IPS-NIHi11 (cell line): ENCODE measurements at regions not wholly inside any gene's neighbourhood (a gene's known extent, or its start where the extent isn't known, plus 50 kb on each side); places are given as distances from the start of the nearest gene placed in this dataset.
"Not testable (repeated sequence)": the region's sequence is repeated elsewhere in the genome, so short reads cannot be mapped to it uniquely, and the experiment has no call there.

Source experiments
- DNase-seq: peaks from one replicate; pipeline ENCODE4 v3.0.0; 2012; ENCODE audit warnings: mixed read lengths, low spot score

DNA sequence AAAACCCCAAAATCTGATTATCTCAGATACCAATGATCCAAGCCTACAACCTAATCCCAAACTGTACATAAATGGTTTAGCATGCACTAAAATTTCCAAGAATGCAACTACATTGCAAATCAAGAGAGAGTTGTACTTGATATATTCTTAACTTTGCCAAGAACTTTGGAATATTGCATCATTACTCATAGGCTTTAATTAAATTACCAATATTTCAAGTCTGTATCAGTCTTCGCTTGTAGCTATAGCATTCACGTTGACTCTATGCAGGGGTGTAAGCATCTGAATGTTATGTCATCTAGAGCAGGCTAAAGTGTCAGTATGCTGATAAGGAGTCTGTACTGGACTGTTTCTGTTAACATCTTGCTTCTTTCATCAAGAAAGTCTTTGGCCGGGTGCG lies 56.3 kb downstream of the FOXI3 start:
- no peak for DNase-seq

DNA sequence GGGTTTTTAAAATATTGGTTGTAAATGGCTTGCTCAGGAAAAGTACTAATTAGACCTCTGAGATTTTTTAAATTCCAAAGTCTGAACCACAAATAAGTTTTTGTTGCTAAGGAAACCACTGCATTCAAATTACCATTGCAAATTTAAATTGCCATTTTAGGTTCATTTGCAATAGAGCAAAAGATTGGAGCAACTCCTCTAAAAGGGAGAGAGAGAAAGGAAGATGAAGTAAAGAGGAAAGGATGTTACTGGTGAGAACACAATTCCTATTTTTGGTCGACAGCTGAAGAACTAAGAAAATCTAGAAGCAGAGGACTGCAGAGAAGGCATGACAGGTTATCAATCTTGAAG lies 74.9 kb downstream of the FOXI3 start:
- DNase-seq = no peak

DNA sequence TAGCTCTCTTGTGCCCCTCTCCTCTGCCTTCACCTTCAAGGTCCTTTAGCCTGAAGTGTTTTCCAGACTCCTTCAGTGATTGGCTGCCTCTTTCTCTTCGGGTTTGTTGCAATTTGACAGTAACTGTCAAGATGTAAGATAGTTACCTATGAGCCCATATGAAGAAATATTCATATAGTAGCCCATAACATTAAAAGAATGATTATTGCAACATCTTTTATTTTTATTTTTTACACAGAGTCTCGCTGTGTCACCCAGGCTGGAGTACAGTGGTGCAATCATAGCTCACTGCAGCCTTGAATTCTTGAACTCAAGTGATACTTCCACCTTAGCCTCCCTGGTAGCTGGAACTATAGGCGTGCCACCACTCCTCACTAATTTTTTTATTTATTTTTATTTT lies 80.5 kb downstream of the FOXI3 start:
- DNase-seq = no peak

DNA sequence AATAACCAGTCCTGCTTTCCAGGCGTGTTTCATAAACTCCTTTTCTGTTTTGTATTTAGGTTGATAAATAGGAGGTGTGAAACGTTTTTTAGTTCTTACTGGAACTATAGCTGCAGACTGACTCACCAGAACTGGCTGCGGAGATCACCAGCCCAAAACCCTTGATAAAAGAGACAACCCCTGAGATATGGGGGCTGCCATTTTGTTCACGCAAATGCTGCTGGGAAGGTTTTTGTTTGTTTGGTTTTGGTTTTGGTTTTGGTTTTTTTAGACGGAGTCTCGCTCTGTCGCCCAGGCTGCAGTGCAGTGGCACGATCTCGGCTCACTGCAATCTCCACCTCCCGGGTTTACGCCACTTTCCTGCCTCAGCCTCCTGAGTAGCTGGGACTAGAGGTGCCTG lies 87.1 kb downstream of the FOXI3 start:
- DNase-seq = not testable (repeated sequence)

DNA sequence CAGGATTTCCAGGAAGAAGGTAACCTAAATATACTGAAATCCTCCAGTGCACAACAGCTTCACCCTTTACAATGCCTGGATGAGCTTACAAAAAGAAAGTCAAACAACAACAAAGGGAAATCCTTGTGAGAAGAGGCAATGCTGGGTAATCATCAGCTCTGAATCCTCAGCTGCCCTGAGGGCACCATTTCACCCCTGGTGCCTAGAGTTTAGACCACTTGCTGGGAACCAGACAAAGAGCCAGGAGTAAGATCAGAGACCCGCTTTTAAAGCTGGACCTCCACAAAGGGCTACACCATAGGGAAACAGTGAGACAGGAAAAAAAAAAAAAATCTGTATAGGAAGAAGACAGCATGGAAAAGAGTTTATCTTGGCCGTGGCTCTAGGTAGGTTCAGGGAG lies 97.0 kb downstream of the FOXI3 start:
- peak; percentile 33 for DNase-seq

DNA sequence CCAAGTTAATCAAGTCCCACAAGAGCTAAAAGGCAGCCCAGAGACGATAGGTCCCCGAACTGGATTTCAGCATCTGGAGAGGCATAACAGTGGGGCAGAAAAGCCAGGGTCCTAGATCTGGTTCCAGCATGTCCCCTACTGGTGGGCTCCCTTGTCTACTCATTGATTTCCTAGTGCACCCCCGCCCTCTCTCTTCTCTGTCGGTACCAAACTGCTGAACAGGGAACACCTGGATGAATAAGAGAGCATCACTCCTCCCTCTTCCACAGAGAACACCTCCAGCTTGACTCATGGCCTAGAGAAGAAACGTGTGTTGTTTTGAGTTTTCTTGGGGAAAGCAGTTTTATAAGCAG lies 101.3 kb downstream of the FOXI3 start:
- peak; percentile 48 for DNase-seq

DNA sequence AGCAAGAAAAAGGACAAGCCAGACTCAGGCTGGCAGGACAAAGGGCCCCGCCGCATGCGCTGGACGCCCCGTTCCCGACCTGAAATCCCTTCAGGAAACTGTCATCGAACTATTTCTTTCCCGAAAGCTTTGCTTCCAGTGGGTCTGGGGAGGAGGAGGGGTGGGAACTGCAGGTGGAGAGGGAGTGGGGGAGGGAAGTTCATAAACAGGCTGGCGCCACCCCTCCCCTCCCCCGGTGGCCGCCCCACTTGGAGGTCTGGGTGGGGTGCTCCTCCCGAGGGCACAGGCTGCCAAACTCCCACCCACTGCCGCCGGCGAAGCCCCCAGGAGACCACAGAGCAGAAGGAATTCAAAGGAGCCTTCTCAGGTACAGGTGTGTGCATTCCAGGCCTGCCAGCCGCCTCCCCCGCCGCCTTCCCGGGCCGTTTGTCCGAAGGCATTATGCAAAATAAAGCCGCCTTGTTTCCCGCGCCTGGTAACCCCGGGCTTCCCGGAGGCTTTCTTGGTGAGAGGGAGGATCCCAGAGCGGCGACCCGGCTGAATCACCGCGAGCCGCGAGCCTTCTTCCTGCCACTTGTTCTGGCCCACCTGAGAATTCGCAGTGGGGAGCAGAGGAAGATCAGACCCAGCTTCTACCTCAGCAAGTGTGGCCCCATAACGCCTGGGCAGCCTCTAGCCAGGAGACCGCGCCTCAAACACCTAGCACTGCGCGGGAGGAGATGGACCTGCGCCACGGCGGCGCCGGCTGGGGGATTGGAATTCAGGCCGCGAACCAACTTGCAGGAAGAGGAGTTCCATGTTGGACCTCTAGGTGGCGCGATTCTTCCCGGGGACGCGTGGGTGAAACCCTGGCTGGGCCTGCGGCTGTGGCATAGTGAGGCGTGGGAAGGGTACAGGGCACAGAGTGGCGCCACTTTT lies 101.9 kb downstream of the FOXI3 start:
- DNase-seq = peak; percentile 82

DNA sequence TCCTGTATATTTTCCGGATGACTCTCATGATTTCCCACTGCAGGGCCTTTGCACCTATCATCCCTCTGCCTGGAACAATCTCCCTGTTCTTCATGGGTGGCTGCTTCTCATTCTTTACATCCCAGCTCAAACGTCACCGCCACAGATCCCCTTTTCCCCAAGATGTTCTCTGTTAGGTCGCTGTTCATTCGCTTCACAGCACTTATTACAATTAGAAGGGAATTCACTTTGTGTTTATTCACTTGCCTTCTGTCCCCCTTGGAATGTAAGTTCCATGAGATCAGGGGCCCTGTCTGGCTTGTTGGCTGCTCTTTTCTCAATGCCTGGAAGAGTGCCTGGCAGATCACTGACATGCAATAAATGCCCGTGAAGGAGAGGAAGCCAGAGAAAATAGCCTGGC lies 106.7 kb downstream of the FOXI3 start:
- DNase-seq = no peak

DNA sequence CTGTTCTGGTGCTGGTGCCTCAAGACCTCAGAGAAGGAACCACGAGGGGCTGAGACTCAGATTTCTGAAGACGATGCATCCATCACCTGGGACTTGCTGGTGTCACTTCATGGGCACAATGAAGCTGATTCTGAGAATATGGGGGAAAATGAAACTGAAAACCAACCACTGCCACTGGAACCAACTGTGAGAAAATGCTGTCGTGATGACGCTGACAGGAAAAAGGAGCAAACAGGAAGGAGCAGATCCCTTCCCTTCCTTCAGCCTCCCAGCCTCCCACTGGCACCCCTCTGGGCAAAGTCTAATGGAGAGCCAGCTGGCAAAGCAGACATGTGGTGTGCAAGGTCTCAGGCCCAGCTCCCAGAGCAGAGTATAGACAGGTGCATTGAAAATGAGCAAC lies 109.7 kb downstream of the FOXI3 start:
- DNase-seq = no peak

DNA sequence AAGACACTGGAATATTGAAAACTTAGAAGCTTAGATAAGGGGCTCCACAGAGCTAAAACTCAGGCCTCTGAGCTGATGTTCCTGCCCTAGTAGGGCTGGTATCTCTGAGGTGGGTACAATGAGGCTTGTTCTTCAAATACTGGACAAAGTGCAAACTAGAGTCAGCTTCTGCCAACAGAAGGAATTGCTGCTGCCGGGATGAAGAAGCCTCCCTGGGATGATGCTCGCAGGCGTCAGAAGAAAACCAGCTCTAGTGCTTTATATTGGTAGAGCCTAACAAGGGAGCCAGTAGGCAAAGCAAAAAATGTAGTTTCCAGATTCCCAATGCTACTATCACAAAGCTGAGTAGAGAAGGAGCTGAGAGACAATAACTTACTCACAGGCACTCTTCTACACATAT lies 118.1 kb downstream of the FOXI3 start:
- no peak for DNase-seq

DNA sequence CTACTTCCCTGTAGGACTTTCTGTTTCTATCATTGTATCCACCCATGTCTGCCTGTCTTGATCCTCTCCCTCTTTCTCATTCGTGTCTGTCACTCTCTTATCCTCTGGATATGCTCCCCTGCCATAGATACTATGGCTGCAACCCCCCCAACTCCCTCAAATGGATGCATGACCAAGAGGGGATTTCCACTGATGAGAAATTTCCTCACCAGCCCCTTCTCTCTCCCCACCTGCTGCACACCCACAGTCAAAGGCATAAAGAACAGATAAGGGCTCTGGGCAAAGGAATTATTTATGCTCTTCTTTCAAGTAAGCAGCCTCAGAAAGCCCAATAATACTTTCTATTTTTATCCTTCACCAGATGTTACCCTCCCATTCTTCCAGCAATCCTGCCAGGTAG lies 121.3 kb downstream of the FOXI3 start:
- no peak for DNase-seq

DNA sequence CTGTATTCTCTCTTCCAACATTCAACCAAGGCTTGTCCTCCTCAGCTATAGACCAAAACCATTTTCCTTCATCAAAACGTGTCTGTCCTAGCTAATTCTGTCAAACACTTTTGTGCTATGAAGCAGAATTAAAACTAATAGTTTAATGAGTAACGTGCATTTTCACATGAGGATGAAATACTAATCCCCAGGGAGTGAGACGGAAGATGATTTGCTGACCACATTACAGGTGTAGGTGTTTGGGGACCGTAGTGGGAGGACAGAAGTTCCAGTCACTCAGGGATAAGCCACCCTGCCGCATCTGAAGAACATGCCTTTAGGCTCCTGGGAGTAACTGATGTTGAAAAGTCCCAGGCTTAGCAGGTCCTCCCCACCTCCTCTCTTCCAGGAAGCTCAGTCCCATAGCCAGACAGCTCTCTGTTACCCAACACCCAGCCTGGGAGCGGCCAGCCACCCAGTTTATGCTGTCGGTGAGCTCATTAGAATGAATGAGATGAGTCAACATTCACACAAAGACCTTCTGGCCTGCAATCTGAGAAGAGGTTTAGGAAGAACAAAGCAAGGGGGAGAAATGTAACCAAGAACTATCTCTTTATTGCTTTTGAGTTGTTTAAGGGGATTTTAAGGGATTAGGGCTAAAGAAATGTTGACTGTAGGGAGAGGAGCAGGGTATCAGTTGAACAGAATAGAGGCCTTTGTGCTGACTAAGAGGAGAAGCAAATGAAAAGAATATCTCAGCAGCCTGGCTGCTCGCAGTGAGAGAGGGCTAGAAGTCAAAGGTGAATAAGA lies 122.5 kb downstream of the FOXI3 start:
- DNase-seq = peak; percentile 79

DNA sequence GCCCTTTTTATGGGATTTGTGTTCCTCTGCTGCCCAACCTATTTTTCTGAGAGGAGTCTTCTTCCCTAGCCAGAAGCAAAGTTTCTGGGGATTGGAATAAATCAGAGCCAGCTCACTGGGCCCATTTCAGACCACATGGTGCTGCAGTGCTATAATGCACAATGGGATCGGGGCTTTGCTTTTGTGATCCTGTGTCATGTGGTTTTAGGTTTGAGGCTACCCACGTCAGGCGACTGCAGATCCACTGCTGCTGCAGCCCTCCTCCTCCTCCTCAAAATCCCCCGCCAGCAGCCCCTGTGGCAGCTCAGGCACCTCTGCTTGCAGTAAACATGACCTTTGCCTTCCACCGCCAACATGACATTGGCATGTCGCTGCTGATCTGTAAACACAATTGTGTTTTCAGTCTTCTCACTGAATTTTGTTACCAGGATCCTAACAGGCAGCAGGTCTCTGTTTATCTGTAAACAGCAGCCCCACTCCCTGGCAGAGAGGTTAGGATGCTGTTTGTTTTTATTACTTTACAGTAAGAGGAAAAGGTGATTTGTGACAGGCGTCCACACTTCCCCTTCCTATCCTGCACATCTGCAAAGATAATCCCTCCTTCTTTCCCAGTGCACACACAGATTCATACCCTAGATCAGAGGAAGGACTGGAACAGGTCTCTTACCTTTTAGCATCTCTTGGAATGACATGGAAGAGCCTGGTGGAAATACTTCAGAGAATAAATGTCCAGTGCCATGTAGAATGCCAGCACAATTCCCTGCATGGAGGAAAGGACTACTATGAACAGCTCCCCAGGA lies 130.8 kb downstream of the FOXI3 start:
- DNase-seq = no peak

DNA sequence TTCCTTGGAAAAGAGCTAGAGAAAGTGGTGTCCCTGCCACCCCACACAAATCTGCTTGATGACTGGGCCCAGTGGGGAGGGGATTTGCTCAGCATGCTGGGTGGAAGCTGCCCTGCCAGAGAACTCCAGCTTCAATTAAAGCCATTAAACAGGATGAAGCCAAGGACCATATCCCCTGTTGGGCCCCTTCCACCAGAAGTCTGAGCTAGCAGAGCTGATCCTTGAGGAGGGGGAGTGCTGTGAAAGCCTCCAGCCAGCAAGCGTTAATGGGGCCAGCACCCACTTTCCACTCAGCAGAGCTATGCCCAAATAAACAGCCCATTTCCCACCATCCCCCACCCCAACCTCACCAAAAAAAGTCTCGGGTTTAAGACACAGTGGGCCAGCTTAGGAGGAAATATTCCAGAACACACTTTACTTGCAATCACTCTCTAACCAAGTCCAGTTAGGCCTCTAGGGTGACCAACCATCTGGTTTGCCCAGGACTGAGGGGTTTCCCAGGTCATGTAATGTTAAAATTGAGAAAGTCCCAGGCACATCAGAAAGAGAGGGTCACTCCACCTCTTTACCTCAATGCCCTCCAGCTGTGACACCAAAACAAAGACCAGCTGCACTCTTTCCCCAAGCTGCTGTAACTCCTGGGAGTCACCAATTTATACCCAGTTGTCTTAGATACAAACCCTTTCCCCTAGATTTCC lies 132.3 kb downstream of the FOXI3 start:
- no peak for DNase-seq

DNA sequence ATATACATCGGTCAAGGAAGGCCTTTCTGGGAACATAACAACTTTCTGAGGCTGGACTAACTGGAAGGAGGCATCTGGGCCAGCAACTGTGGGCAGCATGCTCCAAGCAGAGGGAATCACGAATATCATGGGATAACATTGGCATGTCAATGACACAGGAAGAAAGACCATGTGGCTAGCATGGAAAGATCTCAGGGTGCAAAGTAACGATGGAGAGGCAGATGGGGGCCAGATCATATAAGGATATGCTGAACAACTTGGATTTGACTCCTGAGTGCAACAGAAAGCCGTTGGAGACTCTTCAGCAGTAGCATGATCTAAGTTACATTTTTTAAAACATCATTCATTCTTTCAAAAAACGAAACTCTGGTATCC lies 133.6 kb downstream of the FOXI3 start:
- DNase-seq = no peak

DNA sequence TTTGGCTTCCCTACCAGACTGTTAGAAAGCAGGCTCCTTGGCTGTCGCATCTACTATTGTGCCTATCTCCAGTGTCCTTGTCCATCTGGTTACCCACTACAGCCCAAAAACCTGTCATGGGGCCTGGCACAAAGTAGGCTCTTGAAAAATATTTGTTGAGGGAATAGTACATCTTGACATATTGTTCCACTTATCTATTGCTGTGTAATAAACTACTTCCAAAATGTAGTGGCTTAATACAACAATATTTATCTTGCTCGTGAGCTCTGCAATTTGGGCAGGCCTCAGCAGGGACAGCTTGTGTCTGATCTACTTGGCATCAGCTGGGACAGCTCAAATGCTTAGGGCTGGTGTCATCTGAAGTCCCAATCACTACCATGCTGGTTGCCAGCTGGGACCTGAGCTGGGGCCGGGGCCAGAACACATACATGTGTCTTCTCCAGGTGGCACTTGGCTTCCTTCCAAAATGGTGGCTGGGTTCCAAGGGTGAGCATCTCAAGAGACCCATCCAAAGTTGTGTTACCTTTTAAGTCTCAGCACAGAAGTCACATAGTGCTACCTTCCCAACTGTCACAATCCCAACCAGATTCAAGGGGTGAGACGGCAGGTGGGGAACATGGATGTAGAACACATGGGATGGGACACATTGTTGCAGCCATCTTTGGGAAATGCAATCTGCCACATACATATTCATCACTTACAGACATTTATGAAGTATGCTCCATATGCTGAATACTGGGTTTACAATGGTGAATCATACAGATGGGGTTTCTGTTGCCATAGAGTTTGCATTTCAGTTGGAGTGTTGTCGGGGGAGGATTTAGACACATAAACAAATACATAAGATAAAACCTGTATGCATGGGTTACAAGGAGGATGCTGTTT lies 134.2 kb downstream of the FOXI3 start:
- no peak for DNase-seq

DNA sequence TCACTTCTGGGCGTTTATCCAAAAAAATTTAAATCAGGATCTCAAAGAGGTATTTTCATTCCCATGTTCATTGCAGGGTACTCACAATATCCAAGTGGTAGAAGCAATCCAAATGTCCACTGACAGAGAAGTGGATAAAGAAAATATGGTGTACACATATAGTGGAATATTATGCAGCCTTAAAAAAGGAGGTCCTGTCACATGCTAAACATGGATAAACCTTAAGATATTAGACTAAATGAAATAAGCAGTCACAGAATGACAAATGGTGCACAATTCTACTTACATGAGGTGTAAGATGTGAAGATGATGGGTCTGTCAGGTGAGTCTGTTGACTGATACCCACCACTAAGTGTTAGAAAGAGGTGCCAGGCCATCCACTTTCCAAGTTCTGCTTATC lies 140.6 kb downstream of the THNSL2 start:
- DNase-seq = no peak

DNA sequence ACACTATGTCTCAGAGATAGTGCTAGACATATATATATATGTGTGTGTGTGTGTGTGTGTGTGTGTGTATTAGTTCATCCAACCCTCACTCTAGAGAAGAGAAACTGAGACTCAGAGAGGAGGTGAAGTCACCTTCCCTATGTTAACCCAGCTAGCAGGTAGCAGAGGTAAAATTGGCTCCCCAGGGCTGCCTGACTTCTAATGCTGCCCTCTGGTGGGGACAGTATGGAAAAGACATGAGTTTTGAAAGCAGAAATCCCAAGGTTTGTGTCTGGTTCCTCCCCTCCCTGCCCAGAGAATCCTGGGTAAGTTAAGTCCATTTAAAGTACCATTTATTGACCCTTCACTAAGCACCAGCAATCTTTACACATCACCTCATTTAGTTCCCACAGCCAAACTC lies 137.7 kb downstream of the THNSL2 start:
- peak; percentile 76 for DNase-seq

DNA sequence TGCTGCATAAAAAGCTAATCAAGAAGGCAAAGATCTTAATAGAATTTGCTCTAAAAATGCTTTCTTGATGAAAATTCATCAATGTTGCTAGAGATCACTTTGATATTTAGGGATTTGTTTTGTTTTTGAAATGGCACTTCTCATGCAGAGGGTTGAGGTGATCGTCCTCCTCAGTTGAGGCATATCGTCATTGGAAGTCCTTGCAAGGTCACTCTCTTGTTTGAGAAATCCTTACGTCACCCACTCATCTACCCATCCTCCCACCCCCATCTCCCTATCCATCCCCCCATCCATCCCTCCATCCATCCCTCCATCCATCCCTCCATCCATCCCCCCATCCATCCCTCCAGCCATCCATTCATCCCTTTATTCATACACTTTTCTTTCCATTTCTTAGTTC lies 133.7 kb downstream of the THNSL2 start:
- no peak for DNase-seq

DNA sequence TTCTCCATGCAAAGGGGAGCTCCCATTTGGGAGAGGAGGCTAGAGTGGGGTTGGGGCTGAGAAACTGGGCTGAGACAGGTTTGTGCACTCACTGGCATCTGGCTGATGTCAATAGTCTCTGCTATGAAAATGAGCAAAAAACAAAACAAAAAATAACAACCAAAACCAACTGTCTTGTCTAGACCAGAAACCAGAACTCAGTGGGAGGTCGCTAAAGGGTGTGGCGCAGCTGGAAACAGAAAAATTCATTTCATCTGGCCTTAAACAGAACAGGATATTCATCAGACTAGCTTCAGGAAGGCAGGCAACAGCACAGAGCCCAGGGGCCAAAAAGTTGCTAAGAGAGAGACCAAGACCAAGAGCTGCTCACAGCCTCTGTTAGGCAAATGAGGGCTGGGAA lies 126.1 kb downstream of the THNSL2 start:
- no peak for DNase-seq
